HUES6 (cell line): ENCODE measurements at regions not wholly inside any gene's neighbourhood (a gene's known extent, or its start where the extent isn't known, plus 50 kb on each side); places are given as distances from the start of the nearest gene placed in this dataset.

Experiments
- H3K27ac ChIP-seq: 2 replicates; pipeline ENCODE4 v1.7.0; 2013; ENCODE audit warnings: low read depth, mild to moderate bottlenecking, low read length, inconsistent platforms
- H3K27me3 ChIP-seq: 2 replicates; pipeline ENCODE4 v1.6.1; 2013; ENCODE audit warnings: low read length; ENCODE audit not compliant: control insufficient read depth, insufficient read depth
- H3K36me3 ChIP-seq: 2 replicates; pipeline ENCODE4 v1.6.1; 2013; ENCODE audit warnings: low read length; ENCODE audit not compliant: control insufficient read depth, insufficient read depth
- H3K4me1 ChIP-seq: 2 replicates; pipeline ENCODE4 v1.6.1; 2013; ENCODE audit warnings: low read length; ENCODE audit not compliant: control insufficient read depth, insufficient read depth
- H3K4me3 ChIP-seq: 2 replicates; pipeline ENCODE4 v1.5.1; 2013; ENCODE audit warnings: low read depth, low read length
- H3K9ac ChIP-seq: one replicate; pipeline ENCODE4 v1.6.1; 2013; ENCODE audit warnings: mild to moderate bottlenecking, low read length
- H3K9me3 ChIP-seq: 2 replicates; pipeline ENCODE4 v1.6.1; 2013; ENCODE audit warnings: low read depth, low read length; ENCODE audit not compliant: control insufficient read depth, insufficient read depth

DNA sequence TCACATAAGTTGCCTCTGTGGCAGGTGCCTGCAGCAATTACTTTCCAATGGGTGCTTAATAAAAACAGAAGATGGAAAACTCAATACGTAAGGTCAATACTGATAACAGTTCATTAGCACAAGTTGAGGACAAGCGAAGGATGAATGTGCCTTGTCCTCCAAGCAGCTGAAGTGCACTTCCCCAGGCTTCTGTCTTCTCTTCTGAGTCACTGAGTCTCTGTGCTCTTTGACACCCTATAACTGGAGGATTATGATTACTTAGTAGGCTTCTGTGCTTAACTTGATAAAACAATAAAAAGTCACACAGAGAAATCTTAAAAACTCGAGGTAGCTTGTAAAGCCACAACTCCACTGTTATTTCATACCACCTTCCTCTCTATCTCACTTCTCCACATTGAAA is 216.6 kb upstream of the ADCY2 start:
- Histone ChIP-seq H3K27me3 (no peaks in the 10 kb centered on the region), H3K4me1 (no peaks in the 10 kb centered on the region)

DNA sequence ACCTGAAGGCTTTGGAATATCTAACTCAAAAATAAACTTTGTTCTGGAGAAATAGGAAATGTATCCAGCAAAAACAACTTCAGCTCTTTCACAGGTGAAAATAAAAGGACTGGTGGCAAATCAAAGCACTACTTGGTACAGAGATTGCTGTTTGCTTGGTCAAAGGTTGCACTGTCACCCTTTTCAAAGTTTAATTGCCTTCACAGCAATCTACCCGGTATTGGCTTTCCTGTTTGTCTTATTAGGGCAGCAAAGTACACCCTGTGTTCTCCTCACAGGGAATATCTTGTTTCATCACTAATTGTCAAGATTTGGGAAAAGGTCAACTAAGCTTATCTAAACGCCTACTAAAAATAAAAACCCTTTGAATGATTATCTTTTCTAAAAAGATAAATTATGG is 214.1 kb upstream of the ADCY2 start:
- no peaks in the 10 kb centered on the region for H3K27me3 ChIP-seq
- H3K9ac ChIP-seq = no peak overlapping the region
- H3K9me3 ChIP-seq = no peaks in the 10 kb centered on the region
- no peak overlapping the region for H3K27ac ChIP-seq
- no peak overlapping the region for H3K4me3 ChIP-seq
- H3K4me1 ChIP-seq = no peaks in the 10 kb centered on the region
- no peaks in the 10 kb centered on the region for H3K36me3 ChIP-seq

More for the DNA sequence above, 216.6 kb upstream of the ADCY2 start:
- H3K4me3 ChIP-seq = no peak overlapping the region
- H3K27ac ChIP-seq = no peak overlapping the region
- H3K36me3 ChIP-seq = no peaks in the 10 kb centered on the region
- no peaks in the 10 kb centered on the region for H3K9me3 ChIP-seq
- H3K9ac ChIP-seq = no peak overlapping the region

DNA sequence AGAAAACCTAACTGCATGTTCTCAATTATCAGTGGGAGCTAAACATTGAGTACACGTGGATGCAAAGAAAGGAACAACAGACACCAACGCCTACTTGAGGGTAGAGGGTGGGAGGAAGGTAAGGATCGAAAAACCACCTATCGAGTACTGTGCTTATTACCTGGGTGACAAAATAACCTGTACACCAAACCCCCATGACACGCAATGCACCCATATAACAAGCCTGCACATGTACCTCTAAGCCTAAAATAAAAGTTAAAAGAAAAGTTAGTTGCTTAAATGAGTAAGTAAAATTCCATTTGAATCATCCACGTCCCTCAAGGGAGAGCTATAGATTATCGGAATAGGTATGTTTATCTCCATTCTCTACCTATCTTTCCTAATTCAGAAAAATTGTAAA is 210.2 kb upstream of the ADCY2 start:
- Histone ChIP-seq H3K9me3 (no peaks in the 10 kb centered on the region), H3K4me3 (no peak overlapping the region)

DNA sequence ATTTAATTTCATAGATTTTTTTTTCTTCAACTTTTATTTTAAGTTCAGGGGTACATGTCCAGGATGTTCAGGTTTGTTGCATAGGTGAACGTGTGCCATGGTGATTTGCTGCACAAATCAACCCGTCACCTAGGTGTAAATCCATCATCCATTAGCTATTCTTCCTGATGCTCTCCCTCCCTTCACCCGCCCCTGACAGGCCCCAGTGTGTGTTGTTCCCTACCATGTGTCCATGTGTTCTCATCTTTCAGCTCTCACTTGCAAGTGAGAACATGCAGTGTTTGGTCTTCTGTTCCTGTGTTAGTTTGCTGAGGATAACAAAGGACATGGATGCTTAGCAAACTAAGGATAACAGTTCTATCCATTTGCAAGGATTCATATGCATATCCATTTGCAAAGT is 209.1 kb upstream of the ADCY2 start:
- no peaks in the 10 kb centered on the region for H3K4me1 ChIP-seq
- no peaks in the 10 kb centered on the region for H3K36me3 ChIP-seq
- H3K4me3 ChIP-seq = no peak overlapping the region
- H3K9ac ChIP-seq = no peak overlapping the region
- H3K27me3 ChIP-seq = no peaks in the 10 kb centered on the region
- H3K9me3 ChIP-seq = no peaks in the 10 kb centered on the region
- H3K27ac ChIP-seq = no peak overlapping the region

More for the DNA sequence above, 210.2 kb upstream of the ADCY2 start:
- no peak overlapping the region for H3K27ac ChIP-seq
- H3K36me3 ChIP-seq = no peaks in the 10 kb centered on the region
- no peaks in the 10 kb centered on the region for H3K27me3 ChIP-seq
- no peak overlapping the region for H3K9ac ChIP-seq
- no peaks in the 10 kb centered on the region for H3K4me1 ChIP-seq

DNA sequence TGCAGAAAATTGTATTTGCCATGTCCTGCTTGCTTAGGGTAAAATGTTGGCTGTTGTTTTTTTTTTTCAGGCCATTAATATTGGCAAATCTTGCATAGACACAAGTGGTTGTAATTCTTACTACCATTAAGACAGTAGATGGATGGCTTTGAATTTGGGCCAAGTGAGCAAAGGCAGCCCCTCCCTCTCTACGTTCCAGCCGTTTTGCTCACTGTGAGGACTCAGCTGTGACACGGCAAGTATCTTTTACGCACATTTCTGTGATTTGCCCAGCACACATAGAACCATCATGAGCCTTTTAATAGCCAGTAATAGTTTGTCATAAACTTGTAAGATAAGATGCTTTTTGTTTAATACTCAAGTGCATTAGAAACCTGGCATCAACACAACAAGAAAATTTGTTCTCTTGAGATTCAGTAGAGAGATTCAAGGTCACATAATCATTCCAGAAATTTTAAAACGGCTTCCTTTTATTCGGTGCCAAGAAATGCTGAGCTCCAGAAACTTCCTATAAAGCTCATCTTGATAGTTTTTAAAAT is 205.2 kb upstream of the ADCY2 start:
- no peaks in the 10 kb centered on the region for H3K27me3 ChIP-seq
- H3K4me3 ChIP-seq = no peak overlapping the region
- H3K27ac ChIP-seq = no peak overlapping the region
- H3K4me1 ChIP-seq = no peaks in the 10 kb centered on the region
- no peaks in the 10 kb centered on the region for H3K36me3 ChIP-seq
- 0 out of 2 replicates have a peak, but pooled peaks cover 5% of the 10 kb centered on the region for H3K9me3 ChIP-seq
- H3K9ac ChIP-seq = no peak overlapping the region

DNA sequence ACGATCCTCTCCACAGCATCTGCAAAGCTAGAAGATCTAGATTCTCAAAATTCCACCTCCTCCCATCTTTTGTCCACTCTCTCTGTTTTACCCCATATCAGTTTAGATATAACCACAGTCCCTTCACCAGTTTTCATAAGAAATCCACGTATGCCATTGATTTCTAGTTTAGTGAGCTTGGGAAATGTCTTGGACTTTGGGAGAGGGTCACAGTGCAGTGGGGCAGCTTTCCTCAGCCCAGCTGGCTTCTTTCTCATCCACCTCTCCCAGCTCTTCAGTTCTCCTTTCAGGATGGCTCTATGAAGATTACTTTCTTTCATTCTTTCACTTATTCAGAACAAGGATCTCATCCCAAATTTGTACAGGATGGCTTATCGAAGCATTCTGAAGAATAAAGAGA is 203.9 kb upstream of the ADCY2 start:
- no peak overlapping the region for H3K9ac ChIP-seq
- H3K4me3 ChIP-seq = no peak overlapping the region
- H3K9me3 ChIP-seq = 0 out of 2 replicates have a peak, but pooled peaks cover 5% of the 10 kb centered on the region
- H3K36me3 ChIP-seq = no peaks in the 10 kb centered on the region
- no peaks in the 10 kb centered on the region for H3K27me3 ChIP-seq
- no peak overlapping the region for H3K27ac ChIP-seq
- no peaks in the 10 kb centered on the region for H3K4me1 ChIP-seq

DNA sequence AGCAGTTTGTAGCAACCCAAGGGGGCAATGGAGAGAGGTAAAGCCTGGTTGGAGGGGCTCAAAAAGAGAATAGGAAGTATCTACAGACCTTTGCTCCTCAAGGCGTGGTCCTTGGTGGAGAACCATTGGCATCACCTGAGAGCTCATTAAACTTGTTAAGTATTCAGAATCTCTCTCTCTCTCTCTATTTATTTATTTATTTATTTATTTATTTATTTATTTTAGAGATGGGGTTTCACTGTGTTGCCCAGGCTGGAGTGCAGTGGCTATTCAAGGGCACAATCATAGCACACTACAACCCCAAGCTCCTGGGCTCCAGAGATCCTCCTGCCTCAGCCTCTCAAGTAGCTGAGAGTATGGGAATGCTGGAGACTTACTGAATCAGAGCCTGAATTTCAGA is 193.1 kb upstream of the ADCY2 start:
- no peaks in the 10 kb centered on the region for H3K4me1 ChIP-seq
- no peaks in the 10 kb centered on the region for H3K36me3 ChIP-seq
- H3K27me3 ChIP-seq = no peaks in the 10 kb centered on the region
- no peak overlapping the region for H3K4me3 ChIP-seq
- no peak overlapping the region for H3K9ac ChIP-seq
- H3K9me3 ChIP-seq = peaks cover 10% of the 10 kb centered on the region
- H3K27ac ChIP-seq = no peak overlapping the region

DNA sequence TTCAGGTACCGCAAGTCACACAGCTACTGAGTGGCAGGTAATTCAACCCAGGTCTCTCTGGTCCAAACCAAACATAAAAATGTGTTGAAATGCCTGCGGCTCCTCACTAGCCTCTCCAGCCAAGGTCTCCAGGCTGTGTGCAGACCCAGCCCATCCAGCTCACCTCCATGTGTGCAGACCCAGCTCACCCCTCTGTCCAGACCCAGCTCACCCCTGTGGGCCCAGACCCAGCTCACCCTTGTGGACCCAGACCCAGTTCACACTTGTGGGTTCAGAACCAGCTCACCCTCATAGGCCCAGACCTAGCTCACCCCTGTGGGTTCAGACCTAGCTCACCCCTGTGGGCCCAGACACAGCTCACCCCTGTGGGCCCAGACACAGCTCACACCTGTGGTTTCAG is 188.0 kb upstream of the ADCY2 start:
- no peaks in the 10 kb centered on the region for H3K36me3 ChIP-seq
- H3K4me3 ChIP-seq = no peak overlapping the region

DNA sequence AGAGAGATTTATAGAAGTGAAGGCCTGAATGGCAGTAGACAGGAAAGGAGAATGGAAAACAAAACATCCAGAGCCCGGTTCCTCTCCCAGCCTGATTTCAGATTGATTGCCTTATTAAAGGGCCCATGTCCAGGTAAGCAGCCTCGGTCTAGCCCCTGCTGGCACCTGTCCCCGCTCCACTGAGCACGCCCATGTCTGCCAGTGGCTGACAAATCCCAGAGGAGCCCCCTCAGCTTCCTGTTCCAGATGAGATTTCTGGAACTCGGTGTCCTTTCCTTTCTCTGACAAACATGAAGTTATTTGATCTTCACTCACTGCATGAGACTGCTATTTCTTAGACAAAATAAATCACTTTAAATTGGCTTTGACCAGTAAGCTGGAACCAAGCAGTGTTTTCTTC is 187.0 kb upstream of the ADCY2 start:
- no peaks in the 10 kb centered on the region for H3K36me3 ChIP-seq
- H3K27me3 ChIP-seq = no peaks in the 10 kb centered on the region
- H3K9me3 ChIP-seq = no peaks in the 10 kb centered on the region
- no peak overlapping the region for H3K27ac ChIP-seq
- H3K4me3 ChIP-seq = no peak overlapping the region
- no peaks in the 10 kb centered on the region for H3K4me1 ChIP-seq
- no peak overlapping the region for H3K9ac ChIP-seq

More for the DNA sequence above, 188.0 kb upstream of the ADCY2 start:
- no peak overlapping the region for H3K9ac ChIP-seq
- H3K27ac ChIP-seq = no peak overlapping the region
- H3K4me1 ChIP-seq = no peaks in the 10 kb centered on the region
- H3K27me3 ChIP-seq = no peaks in the 10 kb centered on the region
- H3K9me3 ChIP-seq = no peaks in the 10 kb centered on the region

DNA sequence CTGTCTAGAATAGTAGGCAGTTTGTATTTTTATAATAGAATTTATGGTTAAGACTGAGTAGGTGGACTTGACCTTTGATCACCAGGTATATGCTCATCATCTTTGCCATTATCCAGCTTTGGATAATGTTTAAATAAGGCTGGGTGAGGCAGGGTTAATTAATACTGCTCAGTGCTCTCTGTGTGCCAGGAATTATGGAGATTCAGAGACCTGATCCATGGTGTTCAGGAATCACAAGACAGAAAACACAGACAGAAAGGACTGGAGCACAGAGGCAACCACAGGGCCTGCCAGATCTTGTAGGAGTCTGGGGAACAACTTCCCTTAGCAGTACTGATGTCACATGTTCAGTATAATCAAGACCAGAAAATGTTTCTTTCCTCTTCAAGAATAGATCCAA is 186.3 kb upstream of the ADCY2 start:
- H3K4me3 ChIP-seq = no peak overlapping the region
- H3K36me3 ChIP-seq = no peaks in the 10 kb centered on the region
- H3K27me3 ChIP-seq = no peaks in the 10 kb centered on the region
- no peaks in the 10 kb centered on the region for H3K4me1 ChIP-seq
- H3K9me3 ChIP-seq = no peaks in the 10 kb centered on the region
- H3K27ac ChIP-seq = no peak overlapping the region
- H3K9ac ChIP-seq = no peak overlapping the region

DNA sequence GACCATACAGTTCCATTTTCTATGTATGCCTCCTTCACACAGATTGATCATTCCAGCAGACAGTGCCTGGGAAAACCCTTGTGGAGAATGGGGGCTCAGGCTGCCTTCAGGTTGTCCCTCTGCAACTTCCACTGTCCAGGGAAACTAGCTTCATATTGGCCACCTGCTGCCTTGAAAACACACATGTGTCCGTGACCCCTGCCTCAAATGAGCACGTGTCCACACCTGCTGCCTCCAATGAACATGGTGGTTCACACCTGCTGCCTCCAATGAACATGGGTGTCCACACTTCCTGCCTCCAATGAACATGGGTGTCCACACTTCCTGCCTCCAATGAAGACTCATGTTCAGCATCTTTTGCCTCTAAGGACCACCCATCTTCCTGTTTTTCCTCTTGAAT is 185.4 kb upstream of the ADCY2 start:
- Histone ChIP-seq H3K9me3 (no peaks in the 10 kb centered on the region), H3K4me1 (no peaks in the 10 kb centered on the region), H3K27ac (no peak overlapping the region), H3K4me3 (no peak overlapping the region), H3K27me3 (no peaks in the 10 kb centered on the region), H3K9ac (no peak overlapping the region), H3K36me3 (no peaks in the 10 kb centered on the region)

DNA sequence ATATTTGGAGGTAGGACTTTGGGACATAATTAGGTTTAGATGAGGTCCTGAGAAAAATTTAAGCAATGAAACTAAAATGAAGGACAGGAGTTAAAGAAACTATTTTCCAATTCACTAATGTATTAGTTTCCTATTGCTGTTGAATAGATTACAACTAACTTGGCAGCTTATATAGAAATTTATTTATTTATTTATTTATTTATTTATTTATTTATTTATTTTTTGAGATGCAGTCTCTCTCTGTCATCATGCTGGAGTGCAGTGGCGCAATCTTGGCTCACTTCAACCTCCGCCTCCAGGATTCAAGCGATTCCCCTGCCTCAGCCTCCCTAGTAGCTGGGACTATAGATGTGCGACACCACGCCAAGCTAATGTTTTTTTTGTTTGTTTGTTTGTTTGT is 182.4 kb upstream of the ADCY2 start:
- H3K9ac ChIP-seq = no peak overlapping the region
- no peak overlapping the region for H3K4me3 ChIP-seq
- H3K9me3 ChIP-seq = no peaks in the 10 kb centered on the region
- no peaks in the 10 kb centered on the region for H3K36me3 ChIP-seq
- no peak overlapping the region for H3K27ac ChIP-seq
- no peaks in the 10 kb centered on the region for H3K4me1 ChIP-seq
- H3K27me3 ChIP-seq = no peaks in the 10 kb centered on the region
